HEK293T (cell line): ENCODE measurements at regions not wholly inside any gene's neighbourhood (a gene's known extent, or its start where the extent isn't known, plus 50 kb on each side); places are given as distances from the start of the nearest gene placed in this dataset.

Experiments used
- BHLHE40 ChIP-seq: fragments of 450-650 bp; IDR thresholded peaks from 2 replicates; pipeline ENCODE4 v1.6.1; 2016; ENCODE audit warnings: mild to moderate bottlenecking, moderate library complexity, borderline replicate concordance
- HDGF ChIP-seq: fragments of 450-650 bp; IDR thresholded peaks from 2 replicates; pipeline ENCODE4 v1.6.1; 2017; ENCODE audit warnings: antibody characterized with exemption, borderline replicate concordance
- SP1 ChIP-seq: fragments of 450-650 bp; IDR thresholded peaks from 2 replicates; pipeline ENCODE4 v1.6.1; 2017
- SUZ12 ChIP-seq: fragments of 450-650 bp; IDR thresholded peaks from 2 replicates; pipeline ENCODE4 v1.6.1; 2016; ENCODE audit warnings: mild to moderate bottlenecking
- TF ChIP-seq, protein P1 (sequence below): fragments of 450-650 bp; IDR thresholded peaks from 2 replicates; pipeline ENCODE4 v1.6.1; 2016

DNA sequence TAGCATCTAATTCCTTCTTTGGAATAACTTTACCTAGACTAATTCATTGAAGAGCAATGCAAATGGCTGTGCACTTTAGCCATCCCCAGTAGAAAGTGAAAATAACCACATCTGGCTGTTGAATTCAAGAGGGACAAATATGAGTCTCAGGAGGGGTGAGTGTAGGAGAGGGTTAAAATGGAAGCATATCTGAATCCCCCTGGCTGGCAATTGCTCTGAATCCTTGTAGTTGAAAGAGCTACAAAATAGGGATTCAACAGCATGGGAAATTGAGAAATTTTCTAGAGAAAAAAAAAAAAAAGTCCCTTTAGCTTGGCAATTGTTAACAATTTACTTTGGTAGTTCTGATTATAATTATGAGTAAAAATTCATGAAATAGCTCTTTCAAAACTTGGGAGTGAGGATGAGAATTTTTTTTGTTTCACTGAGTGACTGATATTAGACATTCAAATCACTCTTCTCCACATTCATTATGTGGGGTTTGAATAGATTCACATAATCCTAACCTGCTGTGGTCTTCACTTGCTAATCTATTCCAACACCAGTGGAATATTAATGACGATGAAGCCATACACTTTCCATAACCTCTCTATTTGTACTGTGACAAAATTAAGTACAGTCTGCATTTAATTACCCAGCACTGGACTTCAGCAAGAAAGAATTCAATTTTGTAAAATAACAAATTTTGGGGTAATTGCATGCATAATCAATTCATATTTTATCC is 569.0 kb upstream of the MCTP2 start:
- TF ChIP-seq, protein P1, sequence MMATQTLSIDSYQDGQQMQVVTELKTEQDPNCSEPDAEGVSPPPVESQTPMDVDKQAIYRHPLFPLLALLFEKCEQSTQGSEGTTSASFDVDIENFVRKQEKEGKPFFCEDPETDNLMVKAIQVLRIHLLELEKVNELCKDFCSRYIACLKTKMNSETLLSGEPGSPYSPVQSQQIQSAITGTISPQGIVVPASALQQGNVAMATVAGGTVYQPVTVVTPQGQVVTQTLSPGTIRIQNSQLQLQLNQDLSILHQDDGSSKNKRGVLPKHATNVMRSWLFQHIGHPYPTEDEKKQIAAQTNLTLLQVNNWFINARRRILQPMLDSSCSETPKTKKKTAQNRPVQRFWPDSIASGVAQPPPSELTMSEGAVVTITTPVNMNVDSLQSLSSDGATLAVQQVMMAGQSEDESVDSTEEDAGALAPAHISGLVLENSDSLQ: no peak
- no peak for TF ChIP-seq BHLHE40
- TF ChIP-seq SUZ12: no peak
- TF ChIP-seq SP1: no peak
- TF ChIP-seq HDGF: no peak
